ENCODE measurements at regions not wholly inside any gene's neighbourhood (a gene's known extent, or its start where the extent isn't known, plus 50 kb on each side); places are given as distances from the start of the nearest gene placed in this dataset.
A peak's percentile ranks its signal among the peaks of the same experiment; 100 is the strongest.

DNA sequence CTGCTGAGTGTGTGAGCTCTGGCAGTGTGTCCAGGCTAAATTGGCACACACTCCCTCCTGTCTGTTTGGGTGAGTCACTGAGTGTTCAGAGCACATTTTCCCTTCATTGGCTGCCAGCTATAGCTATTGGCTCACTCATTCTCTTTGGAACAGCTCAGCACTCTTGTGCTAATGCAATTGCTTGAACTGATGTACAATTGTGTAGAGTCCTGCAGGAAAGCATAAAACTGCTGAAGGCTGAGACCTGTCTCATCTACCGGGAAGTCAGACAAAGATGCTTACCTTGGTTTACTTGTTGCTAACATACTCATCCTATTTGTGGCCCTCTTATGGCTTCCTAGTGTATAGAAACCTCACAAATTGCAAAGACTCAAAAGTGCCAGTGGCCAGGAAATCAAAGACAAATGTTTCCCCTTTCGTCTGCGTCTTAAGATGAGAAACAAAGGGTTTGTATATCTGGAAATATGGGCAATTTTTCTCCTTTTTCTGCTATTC, 351.0 kb downstream of the BCKDHB start:
- DNase-seq, result peak; percentile 92

GRCh38 chr6:80456724-80457438, 350.4 kb downstream of the BCKDHB start:
- no peak for DNase-seq

DNA sequence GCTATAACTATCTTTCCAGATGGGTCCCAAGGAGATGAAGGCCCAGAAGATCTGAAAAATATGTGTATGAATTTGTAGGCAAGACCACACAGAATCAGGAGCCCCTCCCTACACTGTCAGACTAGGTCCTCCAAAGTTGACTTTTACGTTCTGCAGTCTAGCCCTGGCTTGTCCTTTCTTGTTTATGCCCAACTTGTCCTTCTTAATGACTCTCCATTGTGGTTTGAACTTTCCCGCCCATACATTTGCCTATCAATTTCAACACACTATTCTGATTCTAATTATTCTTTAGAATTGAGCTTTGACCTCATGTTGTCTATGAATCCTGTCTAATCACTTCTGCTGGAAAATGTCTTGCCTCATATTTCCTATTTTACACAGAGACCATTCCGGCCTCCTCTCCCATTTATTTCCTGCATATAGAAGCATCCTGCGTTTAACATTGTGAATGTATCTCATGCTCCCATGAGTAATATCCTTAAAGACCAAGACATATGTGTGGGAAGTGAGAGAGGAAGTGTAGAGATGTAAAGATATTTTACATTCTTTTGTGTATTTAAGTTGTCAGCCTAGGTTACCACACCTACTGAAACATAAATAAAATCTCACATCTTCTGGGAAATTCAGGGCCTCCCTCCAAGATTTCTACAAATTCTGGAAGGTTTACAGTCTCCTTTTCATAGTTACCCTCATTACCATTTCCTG, 348.3 kb downstream of the BCKDHB start:
- no peak for DNase-seq

GRCh38 chr6:80454197-80454596, 347.7 kb downstream of the BCKDHB start:
- no peak for DNase-seq

DNA sequence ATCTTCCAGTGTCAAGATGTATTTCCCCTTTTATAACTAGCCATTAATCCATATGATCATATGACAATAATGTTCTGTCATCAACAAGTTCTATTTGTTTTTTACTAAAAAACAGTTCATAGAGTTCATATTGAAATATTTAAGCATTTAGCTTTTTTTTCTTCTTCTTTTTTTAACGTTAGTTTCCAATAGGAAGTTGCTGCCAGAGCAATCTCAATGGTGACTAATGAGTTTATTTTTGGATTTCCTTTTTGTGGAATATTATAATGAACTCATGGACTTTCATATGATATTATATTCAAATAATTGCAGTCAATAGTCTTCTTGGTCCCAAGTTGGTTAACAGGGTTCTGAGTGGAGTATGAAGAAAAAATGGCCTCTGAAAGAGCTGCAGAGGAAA, 343.3 kb downstream of the BCKDHB start:
- no peak for DNase-seq

DNA sequence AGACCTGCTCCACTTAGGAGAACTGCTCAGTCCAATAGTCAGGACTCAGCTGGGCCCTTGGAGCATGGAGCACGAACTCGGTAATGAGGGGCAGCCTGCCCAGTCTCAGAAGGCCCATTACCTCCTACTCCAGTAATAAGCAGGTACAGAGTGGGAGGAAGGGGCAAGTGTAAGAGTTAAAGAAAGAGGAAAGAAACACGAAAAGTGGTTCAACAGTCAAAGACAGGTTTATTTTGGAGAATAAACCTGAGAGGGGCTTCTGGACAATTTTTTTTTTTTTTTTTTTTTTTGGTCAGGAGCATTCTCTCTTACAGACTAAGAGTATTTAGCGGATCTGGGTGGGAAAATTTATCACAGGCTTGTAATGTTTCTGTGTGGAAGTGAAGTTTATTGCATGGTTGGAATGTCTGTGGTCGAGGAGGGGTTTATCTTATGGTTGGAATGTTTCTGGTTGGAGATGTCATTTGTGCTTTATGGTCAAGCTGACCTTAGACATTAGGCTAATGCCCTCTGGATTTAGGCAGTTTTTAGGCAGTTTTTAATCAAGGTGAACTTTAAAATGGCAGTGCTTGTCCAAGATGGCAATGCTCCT, 340.1 kb downstream of the BCKDHB start:
- DNase-seq, result no peak

DNA sequence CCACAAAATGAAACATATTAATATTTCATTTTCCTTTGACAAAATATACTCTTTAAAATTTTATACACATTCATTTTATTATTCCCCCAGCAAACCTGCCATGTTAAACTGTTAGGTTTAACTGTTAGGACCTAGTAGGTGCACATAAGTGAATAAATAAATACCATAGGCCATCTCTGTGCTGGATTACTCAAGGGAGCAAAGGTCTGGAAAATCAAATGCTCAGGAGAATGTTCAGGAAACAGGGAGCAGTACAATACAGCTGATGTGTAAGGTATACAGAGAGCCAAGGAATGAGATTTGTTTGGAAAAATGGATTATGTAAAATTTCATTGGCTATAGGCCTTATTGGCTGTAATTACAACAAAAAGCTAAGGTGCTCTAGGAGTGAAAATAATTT, 339.3 kb downstream of the BCKDHB start:
- DNase-seq, result no peak

- no peak for DNase-seq
Measured at GRCh38 chr6:80442366-80442765, 335.9 kb downstream of the BCKDHB start.

- DNase-seq, result no peak
Measured at GRCh38 chr6:80441131-80441530, 334.7 kb downstream of the BCKDHB start.

GRCh38 chr6:80440496-80441115, 334.1 kb downstream of the BCKDHB start:
- DNase-seq, result no peak

- no peak for DNase-seq
Measured at GRCh38 chr6:80439721-80440470, 333.4 kb downstream of the BCKDHB start.

- DNase-seq, result no peak
Measured at GRCh38 chr6:80438772-80439171, 332.3 kb downstream of the BCKDHB start.

GRCh38 chr6:80437801-80438200, 331.3 kb downstream of the BCKDHB start:
- DNase-seq, result peak; percentile 54

GRCh38 chr6:80437221-80437620, 330.8 kb downstream of the BCKDHB start:
- DNase-seq, result peak; percentile 44

DNA sequence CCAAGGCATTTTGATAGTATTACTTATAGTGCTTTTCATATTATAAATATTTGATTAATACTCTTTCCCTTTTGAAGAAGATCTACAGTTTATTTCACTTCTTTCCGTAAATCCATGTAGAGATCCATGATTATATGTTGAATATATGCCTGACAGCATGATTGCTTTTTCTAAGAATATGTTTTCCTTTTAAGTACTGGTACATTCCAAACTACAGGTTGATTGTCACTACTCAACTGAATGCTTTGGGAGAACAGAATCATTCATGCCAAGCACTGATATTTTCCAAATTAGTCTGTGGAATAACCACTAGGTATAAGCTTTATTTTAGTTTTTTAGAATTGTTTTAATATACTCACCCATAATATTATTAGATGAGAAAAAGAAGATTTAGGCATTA, 330.2 kb downstream of the BCKDHB start:
- DNase-seq, result no peak

- no peak for DNase-seq
Measured at GRCh38 chr6:80435457-80435856, 329.0 kb downstream of the BCKDHB start.

GRCh38 chr6:80434691-80435350, 328.4 kb downstream of the BCKDHB start:
- no peak for DNase-seq

- DNase-seq, result no peak
Measured at GRCh38 chr6:80433673-80434025, 327.2 kb downstream of the BCKDHB start.

- DNase-seq, result no peak
Measured at GRCh38 chr6:80433010-80433672, 326.7 kb downstream of the BCKDHB start.

DNA sequence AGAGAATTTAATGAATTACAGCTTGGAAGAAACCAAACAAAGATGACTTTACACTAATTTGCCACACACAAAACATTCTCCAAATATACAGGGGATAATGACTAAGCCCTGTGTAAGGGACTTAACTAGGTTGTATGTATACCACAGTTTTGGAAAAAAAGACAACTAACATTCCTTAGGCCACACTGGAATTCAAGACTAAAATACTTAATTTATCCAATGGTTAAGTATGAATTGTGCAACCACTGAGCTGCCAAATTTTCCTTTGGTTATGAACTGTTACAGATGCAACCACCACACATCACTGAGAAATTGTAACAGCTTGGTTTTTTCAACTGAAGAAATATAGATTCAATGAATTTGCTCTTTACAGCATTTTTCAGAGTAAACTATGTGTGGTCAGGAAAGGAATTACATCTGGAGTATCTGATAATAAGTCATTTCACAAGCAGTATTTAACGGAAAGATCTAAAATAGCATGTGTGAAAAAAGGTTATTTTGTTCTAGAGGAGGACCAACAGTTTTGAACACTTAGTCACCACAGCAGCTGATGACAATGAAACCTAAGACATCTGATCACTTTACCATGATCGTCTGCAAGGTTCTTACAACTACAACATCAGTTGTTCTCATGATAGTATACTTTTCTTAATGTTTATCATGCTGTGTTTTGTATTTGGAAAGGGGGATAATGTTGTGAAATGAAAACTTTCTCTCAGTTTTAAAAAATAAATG, 318.8 kb downstream of the BCKDHB start:
- no peak for DNase-seq
